Colon (tissue), 2 donors: ENCODE measurements at regions not wholly inside any gene's neighbourhood (a gene's known extent, or its start where the extent isn't known, plus 50 kb on each side); places are given as distances from the start of the nearest gene placed in this dataset.

Experiments used
- FAIRE-seq: peaks from 2 replicates; lab custom pipeline; 2012; peaks lifted over from hg19 to GRCh38; lab: Jason Lieb, UNC
- donor health status: control.
- donor health status: control.

GRCh38 chr5:74092766-74093165 is 466.8 kb downstream of the ARHGEF28 start:
- no peak for FAIRE-seq

DNA sequence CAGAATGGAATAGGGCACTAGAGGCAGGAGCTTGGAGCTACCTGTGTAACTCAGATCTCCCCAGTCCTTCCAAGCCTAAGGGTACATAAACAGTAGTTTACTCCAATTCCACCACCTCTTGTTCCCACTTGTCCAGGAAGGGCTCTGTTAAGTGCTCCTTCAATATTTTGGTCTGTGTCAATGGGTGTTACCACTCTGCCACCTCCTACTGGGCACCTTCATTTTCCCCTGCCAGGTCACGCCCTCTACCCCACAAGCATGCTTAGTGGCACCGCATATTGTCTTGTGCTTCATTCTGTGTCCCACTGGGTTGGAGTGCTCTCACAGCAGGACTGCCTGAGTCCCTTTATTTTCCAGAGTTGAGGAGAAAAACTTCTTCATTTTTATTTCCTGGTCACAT is 459.8 kb downstream of the ARHGEF28 start:
- no peak for FAIRE-seq

DNA sequence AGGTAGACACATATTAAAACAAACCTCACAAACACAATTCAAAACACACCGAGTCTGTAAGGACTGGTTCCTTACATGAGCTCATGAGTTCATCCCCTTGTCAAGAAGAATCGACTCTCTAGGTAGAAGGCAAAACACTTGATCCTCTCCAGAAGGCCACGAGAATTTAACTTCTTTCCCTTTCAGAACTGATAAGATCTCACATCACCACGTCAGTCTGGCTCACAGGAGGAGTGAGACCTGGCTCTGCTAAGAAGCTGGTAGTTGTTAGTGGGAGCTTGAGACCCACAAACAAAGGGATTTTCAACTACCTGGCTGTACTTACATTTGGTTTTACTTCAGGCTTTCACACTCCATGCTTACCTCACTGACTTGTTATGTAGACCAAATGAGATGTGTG is 459.2 kb downstream of the ARHGEF28 start:
- FAIRE-seq, result no peak

DNA sequence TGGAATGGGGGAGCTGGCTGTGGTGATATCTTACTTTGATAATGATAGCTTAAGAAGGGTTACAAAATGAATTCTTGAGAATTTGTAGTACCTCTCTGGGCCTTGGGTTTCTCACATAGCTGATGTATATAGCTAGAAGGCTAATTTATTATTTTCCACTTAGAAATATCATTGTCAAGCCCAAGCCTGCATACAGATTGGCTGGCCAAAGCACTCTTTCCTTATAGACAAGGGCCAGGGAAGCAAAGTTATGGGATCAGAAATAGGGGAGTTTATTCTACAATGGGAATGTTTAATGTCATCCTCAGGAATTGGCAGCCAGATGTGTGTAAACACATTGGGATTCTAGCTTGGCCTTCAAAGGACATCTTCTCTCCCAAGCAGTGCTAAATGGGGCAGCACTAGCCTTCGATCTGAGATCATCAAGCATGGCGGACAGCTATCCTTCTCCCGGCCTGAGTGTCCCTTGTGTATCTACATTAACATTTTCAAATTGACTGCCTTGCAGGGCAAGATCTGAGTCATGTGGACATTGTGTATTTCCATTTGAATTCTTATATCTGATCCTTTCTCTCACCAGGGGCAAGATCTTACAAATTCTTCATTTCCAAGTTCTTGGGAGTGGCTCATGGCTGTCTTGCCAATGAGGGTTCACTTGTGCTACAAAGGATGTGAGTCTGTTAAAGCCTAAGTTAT is 457.2 kb downstream of the ARHGEF28 start:
- no peak for FAIRE-seq

DNA sequence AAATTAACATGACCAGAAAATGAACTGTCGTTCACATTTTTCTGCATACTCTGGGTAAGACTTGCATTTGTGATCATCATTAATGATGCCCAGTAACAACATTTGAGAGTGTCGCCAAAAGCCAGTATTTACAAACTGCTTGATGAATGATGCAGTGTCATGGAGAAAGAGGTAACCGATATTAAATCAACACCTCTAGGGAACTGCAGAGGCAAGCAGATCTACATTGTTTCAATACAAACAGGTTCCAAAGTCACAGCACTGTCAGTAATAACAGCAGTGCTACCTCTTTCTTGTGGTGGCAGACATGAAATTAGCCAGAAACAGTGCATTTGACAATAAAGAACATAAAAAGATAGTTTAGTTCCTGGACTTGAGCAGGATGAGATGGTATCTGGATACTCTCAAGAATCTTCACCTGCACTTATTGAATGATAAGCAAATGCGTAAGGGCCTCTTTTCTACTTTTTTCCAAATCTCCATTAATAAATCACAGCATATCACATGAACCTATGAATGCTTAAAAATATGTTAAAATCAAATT is 456.6 kb downstream of the ARHGEF28 start:
- no peak for FAIRE-seq

GRCh38 chr5:74081126-74081525 is 455.1 kb downstream of the ARHGEF28 start:
- no peak for FAIRE-seq

- FAIRE-seq, result no peak
Measured at GRCh38 chr5:74079971-74080556, 454.1 kb downstream of the ARHGEF28 start.

- no peak for FAIRE-seq
Measured at GRCh38 chr5:74075501-74076484, 449.8 kb downstream of the ARHGEF28 start.

GRCh38 chr5:74074111-74074510 is 448.1 kb downstream of the ARHGEF28 start:
- FAIRE-seq, result no peak

- FAIRE-seq, result no peak
Measured at GRCh38 chr5:74073257-74073656, 447.3 kb downstream of the ARHGEF28 start.

- FAIRE-seq, result no peak
Measured at GRCh38 chr5:74072646-74073045, 446.6 kb downstream of the ARHGEF28 start.

DNA sequence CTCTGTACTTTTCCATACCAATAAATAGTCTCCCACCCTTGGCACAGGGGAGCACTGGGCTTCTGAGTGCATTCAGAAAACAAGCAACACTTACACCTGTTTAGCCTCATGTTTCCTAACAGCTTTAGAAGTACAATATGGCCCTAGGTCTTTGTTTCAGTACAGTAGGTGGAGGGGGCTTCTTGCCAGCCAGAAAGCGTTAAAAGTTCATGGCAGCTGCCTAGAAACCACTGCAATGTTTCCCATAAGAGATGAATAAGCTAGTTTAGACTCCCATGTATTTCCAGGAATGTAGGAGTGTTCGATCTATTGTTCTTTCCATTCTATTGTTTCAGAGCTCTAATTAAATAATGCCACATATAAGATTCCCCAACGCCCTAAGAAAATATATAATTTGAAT is 444.8 kb downstream of the ARHGEF28 start:
- no peak for FAIRE-seq

DNA sequence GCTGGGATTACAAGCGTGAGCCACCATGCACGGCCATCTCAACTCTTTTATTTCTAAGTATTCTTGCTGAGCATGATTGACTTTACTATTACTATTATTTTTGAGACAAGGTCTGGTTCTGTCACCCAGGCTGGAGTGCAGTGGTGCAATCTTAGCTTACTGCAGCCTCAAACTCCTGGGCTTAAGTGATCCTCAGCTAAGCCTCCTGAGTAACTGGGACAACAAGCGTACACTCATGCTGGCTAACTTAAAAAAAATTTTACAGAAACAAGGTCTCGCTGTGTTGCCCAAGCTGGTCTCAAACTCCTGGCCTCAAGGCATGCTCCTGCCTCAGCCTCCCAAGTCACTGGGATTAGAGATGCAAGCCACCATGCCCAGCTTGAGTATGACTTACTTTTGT is 443.7 kb downstream of the ARHGEF28 start:
- FAIRE-seq, result no peak

GRCh38 chr5:74067748-74068541 is 441.9 kb downstream of the ARHGEF28 start:
- no peak for FAIRE-seq

GRCh38 chr5:74064911-74065310 is 438.9 kb downstream of the ARHGEF28 start:
- FAIRE-seq, result no peak

- no peak for FAIRE-seq
Measured at GRCh38 chr5:74064225-74064624, 438.2 kb downstream of the ARHGEF28 start.

DNA sequence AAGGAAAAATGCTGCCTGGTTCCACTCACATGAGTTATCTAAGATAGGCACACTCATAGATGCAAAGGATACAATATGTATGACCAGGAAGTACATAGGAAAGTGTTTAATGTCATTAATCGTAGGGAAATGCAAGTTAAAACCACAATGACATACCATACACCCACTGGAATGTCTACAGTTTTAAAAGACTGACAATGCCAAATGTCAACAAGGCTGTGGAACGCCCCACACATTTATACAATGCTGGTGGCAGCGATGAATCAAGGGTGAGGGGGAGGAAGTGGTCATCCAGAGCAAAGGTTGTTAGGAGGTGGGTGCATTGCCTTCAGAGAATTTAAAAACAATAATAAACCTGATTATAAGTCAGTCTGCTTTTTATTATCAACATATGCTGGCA is 437.8 kb downstream of the ARHGEF28 start:
- no peak for FAIRE-seq

DNA sequence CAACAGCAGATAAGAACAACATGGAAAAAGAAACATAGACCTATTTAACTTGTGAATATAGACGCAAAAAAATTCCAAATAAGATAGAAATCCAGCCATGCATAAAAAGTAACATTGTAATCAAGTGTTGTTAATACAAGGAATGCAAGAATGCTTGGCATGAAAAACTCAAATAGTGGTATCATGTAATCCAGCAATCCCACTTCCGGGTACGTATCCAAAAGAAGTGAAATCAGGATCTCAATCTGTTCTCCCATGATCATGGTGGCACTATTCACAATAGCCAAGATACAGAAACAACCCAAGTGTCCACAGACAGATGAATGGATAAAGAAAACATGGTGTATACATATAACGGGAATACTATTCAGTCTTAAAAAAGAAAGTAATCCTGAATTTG is 437.4 kb downstream of the ARHGEF28 start:
- FAIRE-seq, result no peak

DNA sequence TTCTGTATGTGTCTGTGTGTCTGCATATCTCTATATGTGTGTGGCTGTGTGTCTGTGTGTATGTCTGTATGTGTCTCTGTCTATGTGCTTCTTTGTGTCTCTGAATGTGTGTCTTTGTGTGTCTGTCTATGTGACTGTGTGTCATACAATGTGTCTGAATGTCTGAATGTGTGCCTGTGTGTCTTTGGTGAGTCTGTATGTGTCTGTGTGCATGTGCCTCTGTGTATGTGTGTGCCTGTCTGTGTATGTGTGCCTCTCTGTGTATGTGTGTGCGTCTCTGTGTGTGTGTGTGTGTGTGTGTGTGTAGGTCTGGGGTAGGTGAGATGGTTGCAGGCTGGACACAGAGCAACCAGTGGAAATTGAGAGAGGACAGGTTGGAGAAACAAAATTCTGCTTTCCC is 435.3 kb downstream of the ARHGEF28 start:
- no peak for FAIRE-seq

GRCh38 chr5:74059706-74060105 is 433.7 kb downstream of the ARHGEF28 start:
- no peak for FAIRE-seq

- FAIRE-seq, result no peak
Measured at GRCh38 chr5:74056789-74057164, 430.8 kb downstream of the ARHGEF28 start.
